K562 (cell line): ENCODE measurements at regions not wholly inside any gene's neighbourhood (a gene's known extent, or its start where the extent isn't known, plus 50 kb on each side); places are given as distances from the start of the nearest gene placed in this dataset.
A peak's percentile ranks its signal among the peaks of the same experiment; 100 is the strongest.

Experiments used
- ATAC-seq: fragments of 200-7000 bp; cut with Tn5 transposase; 3 replicates; pipeline ENCODE4 v1.9.1; 2020; ENCODE audit warnings: moderate library complexity
- BruUV-seq: library from RNA; stranded (reverse); fragments of 400-500 nt; replicated peaks from 2 replicates; lab custom pipeline; 2021; lab: Mats Ljungman, UMichigan
- CTCF ChIA-PET: fragments of 300-600 bp; formaldehyde crosslinking; extraction: SDS; loops from one replicate; lab custom pipeline; 2021; ENCODE audit warnings: low intra/inter-chr PET ratio; lab: Yijun Ruan, JAX
- POLR2A ChIA-PET: fragments of 300-600, 350-650 bp; sonication (Branson Sonifier 250); formaldehyde crosslinking; extraction: SDS; loops from one replicate; lab custom pipeline; 2021; ENCODE audit warnings: antibody characterized with exemption, inconsistent platforms; lab: Yijun Ruan, JAX
- DNase-seq, 4 experiments: peaks; one replicate each; pipeline versions ENCODE4 v3.0.0 to v3.0.0-alpha.2; 2011 to 2018; ENCODE audit warnings: low spot score in 3 of 4, mixed read lengths in 3 of 4; ENCODE audit errors: extremely low read depth in 1 of 4
- FAIRE-seq: peaks from 2 replicates; lab custom pipeline; 2011; peaks lifted over from hg19 to GRCh38; lab: Jason Lieb, UNC
- H2AFZ ChIP-seq: 2 replicates; pipeline ENCODE4 v1.6.0; 2011; ENCODE audit warnings: low read depth, low read length, control low read depth, inconsistent platforms
- H3K27ac ChIP-seq: fragments of 200-600 bp; 3 replicates; pipeline ENCODE4 v1.8.0; 2011; ENCODE audit warnings: low read depth, mild to moderate bottlenecking, control low read depth, inconsistent platforms, low read length, moderate library complexity, mixed read lengths; ENCODE audit errors: extremely low read depth
- H3K27me3 ChIP-seq, 2 experiments: fragments of 300-600 bp in 1 of 2; 2 replicates in 1 of 2; 3 replicates in 1 of 2; pipeline versions ENCODE4 v1.6.0 to v1.8.0; 2011; ENCODE audit warnings: inconsistent platforms in 2 of 2, low read length in 2 of 2, mild to moderate bottlenecking in 1 of 2, mixed read lengths in 1 of 2, moderate library complexity in 1 of 2; ENCODE audit not compliant: control insufficient read depth in 2 of 2, insufficient read depth in 2 of 2
- H3K36me3 ChIP-seq: fragments of 300-600 bp; 3 replicates; pipeline ENCODE4 v1.8.0; 2011; ENCODE audit warnings: mild to moderate bottlenecking, low read length, inconsistent platforms; ENCODE audit not compliant: control insufficient read depth, insufficient read depth
- H3K4me1 ChIP-seq, 2 experiments: fragments of 200-600 bp in 1 of 2; replicated peaks in 1 of 2; 2 replicates in 1 of 2; 3 replicates in 1 of 2; pipeline versions ENCODE4 v1.5.1 to v1.8.0; 2011; ENCODE audit warnings: inconsistent platforms in 2 of 2, low read length in 2 of 2, mild to moderate bottlenecking in 1 of 2, mixed read lengths in 1 of 2, moderate library complexity in 1 of 2; ENCODE audit not compliant: control insufficient read depth in 2 of 2, insufficient read depth in 2 of 2
- H3K4me2 ChIP-seq: 2 replicates; pipeline ENCODE4 v1.6.1; 2011; ENCODE audit warnings: low read length, control low read depth, inconsistent platforms, mixed read lengths; ENCODE audit not compliant: insufficient read depth
- H3K4me3 ChIP-seq: fragments of 200-600 bp; sonication (generic), shearing (Covaris generic); 2 replicates; pipeline ENCODE4 v1.5.1; 2016; ENCODE audit warnings: control low read depth, inconsistent platforms
- H3K79me2 ChIP-seq: fragments of 200-600 bp; 3 replicates; pipeline ENCODE4 v1.8.0; 2011; ENCODE audit warnings: low read length, inconsistent platforms; ENCODE audit not compliant: control insufficient read depth, insufficient read depth
- H3K9ac ChIP-seq, 2 experiments: 2 replicates each; pipeline versions ENCODE4 v1.6.0 to v1.6.1; 2011; ENCODE audit warnings: low read depth in 2 of 2, low read length in 2 of 2, control low read depth in 1 of 2, inconsistent platforms in 1 of 2, mild to moderate bottlenecking in 1 of 2, mixed read lengths in 1 of 2; ENCODE audit not compliant: insufficient read depth in 1 of 2
- H3K9me1 ChIP-seq: one replicate; pipeline ENCODE4 v1.6.0; 2011; ENCODE audit warnings: inconsistent platforms, mild to moderate bottlenecking, low read length, moderate library complexity; ENCODE audit not compliant: control insufficient read depth, insufficient read depth
- H3K9me3 ChIP-seq: replicated peaks from 2 replicates; pipeline ENCODE4 v1.5.1; 2011; ENCODE audit warnings: low read depth, low read length, inconsistent platforms; ENCODE audit not compliant: control insufficient read depth, insufficient read depth
- H4K20me1 ChIP-seq: replicated peaks from 2 replicates; pipeline ENCODE4 v1.6.1; 2011; ENCODE audit warnings: low read length, inconsistent platforms, mixed read lengths; ENCODE audit not compliant: control insufficient read depth, insufficient read depth
- BCOR ChIP-seq: fragments of 450-650 bp; IDR thresholded peaks from 2 replicates; pipeline ENCODE4 v1.6.1; 2016
- CBFA2T3 ChIP-seq: fragments of 450-650 bp; IDR thresholded peaks from 2 replicates; pipeline ENCODE4 v1.6.1; 2017
- IRF2 ChIP-seq: sonication (generic); formaldehyde crosslinking; IDR thresholded peaks from 2 replicates; pipeline ENCODE4 v1.8.1; 2022; ENCODE audit warnings: mild to moderate bottlenecking, missing genetic modification reagents
- LEF1 ChIP-seq: fragments of 450-650 bp; IDR thresholded peaks from 2 replicates; pipeline ENCODE4 v1.6.1; 2016; ENCODE audit warnings: mild to moderate bottlenecking
- PTRF ChIP-seq: fragments of 450-650 bp; IDR thresholded peaks from 2 replicates; pipeline ENCODE4 v1.6.1; 2016; ENCODE audit warnings: mild to moderate bottlenecking, missing genetic modification characterization, missing compliant biosample characterization
- RBM25 ChIP-seq: fragments of 200-400 bp; formaldehyde crosslinking; IDR thresholded peaks from 2 replicates; pipeline ENCODE4 v1.6.1; 2018; ENCODE audit warnings: low read length, low read depth, moderate library complexity; ENCODE audit not compliant: severe bottlenecking
- SRF ChIP-seq, 2 experiments: fragments of 250-450, 450-650 bp in 1 of 2; sonication (Bioruptor Pico) in 1 of 2; sonication (generic) in 1 of 2; formaldehyde crosslinking; IDR thresholded peaks; 2 replicates each; pipeline versions ENCODE4 v1.5.0 to v1.5.1; 2020 to 2022; ENCODE audit warnings: mild to moderate bottlenecking in 1 of 2, missing genetic modification reagents in 1 of 2
- SUPT5H ChIP-seq: fragments of 450-650 bp; IDR thresholded peaks from 2 replicates; pipeline ENCODE4 v1.6.1; 2016
- ZFP36 ChIP-seq: fragments of 150-350 bp; IDR thresholded peaks from 2 replicates; pipeline ENCODE4 v1.6.1; 2018; ENCODE audit warnings: low read length, low read depth; ENCODE audit not compliant: partially characterized antibody
- ZNF134 ChIP-seq: fragments of 250-450 bp; sonication (Bioruptor Pico); conservative IDR thresholded peaks from 2 replicates; pipeline ENCODE4 v1.4.0; 2020
- WGBS: fragments of 100-300 bp; shearing (Covaris generic); methylation state at CpG from one replicate; pipeline ENCODE4 v1.1.6; 2016; ENCODE audit warnings: low coverage, mixed read lengths; ENCODE audit not compliant: insufficient coverage; ENCODE audit errors: missing lambda C conversion rate; 5-methylcytosine and 5-hydroxymethylcytosine counted together
- in situ Hi-C: fragments of 300-500 bp; cut with MboI; formaldehyde crosslinking; loops from 4 replicates; pipeline ENCODE4 v1.15.0; 2018; ENCODE audit warnings: inconsistent platforms, mixed read lengths
- intact Hi-C: fragments of 100-400 bp; cut with micrococcal nuclease; formaldehyde crosslinking; loops from 2 replicates; pipeline ENCODE4 v1.14.2; 2022
- TF ChIP-seq, protein P1 (sequence below): fragments of 450-650 bp; formaldehyde crosslinking; IDR thresholded peaks from 2 replicates; pipeline ENCODE4 v1.4.0; 2020; ENCODE audit warnings: mild to moderate bottlenecking, moderate library complexity
- TF ChIP-seq, protein P2 (sequence below): fragments of 200-800 bp; sonication (Bioruptor generic); IDR thresholded peaks from 2 replicates; pipeline ENCODE4 v1.6.1; 2017; ENCODE audit warnings: missing genetic modification characterization, missing compliant biosample characterization
- TF ChIP-seq, protein P3 (sequence below): fragments of 450-650 bp; IDR thresholded peaks from 2 replicates; pipeline ENCODE4 v1.6.1; 2016; ENCODE audit warnings: low read depth

DNA sequence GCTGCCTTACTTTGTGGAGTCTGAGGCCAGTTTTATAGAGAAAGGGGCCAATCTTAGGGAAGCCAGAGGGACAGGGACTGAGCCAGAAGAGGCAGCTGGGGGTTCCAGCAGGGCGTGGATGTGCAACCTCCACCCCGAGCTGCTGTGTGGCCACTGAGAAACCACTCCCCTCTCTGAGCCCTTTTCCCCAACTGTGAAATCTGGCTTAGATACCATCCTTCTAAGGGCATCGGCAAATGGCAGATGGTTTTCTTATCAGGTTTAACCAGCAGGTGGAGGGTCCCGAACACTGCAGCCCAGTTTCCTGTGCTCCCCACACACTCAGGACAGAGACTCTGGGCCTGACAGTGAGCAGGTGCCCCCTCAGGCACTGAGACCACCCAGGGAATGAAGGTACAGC, 55.8 kb upstream of the SLC6A6 start (continued):
- TF ChIP-seq ZFP36 (peak; percentile 48), CBFA2T3 (peak; percentile 32), RBM25 (peak; percentile 78), ZNF134 (no peak), SRF (CRISPR knock-in tag; IDR thresholded peaks at IDR 0.05) (peak in 1 of 2 experiments; percentile 57; a peak in 1 of 4 replicates), BCOR (0 out of 2 replicates have a peak, but pooled peaks have one; percentile 12), IRF2 (no peak), LEF1 (no peak)
- TF ChIP-seq, protein P1, sequence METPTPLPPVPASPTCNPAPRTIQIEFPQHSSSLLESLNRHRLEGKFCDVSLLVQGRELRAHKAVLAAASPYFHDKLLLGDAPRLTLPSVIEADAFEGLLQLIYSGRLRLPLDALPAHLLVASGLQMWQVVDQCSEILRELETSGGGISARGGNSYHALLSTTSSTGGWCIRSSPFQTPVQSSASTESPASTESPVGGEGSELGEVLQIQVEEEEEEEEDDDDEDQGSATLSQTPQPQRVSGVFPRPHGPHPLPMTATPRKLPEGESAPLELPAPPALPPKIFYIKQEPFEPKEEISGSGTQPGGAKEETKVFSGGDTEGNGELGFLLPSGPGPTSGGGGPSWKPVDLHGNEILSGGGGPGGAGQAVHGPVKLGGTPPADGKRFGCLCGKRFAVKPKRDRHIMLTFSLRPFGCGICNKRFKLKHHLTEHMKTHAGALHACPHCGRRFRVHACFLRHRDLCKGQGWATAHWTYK (CRISPR knock-in tag): no peak
- TF ChIP-seq, protein P2, sequence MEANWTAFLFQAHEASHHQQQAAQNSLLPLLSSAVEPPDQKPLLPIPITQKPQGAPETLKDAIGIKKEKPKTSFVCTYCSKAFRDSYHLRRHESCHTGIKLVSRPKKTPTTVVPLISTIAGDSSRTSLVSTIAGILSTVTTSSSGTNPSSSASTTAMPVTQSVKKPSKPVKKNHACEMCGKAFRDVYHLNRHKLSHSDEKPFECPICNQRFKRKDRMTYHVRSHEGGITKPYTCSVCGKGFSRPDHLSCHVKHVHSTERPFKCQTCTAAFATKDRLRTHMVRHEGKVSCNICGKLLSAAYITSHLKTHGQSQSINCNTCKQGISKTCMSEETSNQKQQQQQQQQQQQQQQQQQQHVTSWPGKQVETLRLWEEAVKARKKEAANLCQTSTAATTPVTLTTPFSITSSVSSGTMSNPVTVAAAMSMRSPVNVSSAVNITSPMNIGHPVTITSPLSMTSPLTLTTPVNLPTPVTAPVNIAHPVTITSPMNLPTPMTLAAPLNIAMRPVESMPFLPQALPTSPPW: no peak

DNA sequence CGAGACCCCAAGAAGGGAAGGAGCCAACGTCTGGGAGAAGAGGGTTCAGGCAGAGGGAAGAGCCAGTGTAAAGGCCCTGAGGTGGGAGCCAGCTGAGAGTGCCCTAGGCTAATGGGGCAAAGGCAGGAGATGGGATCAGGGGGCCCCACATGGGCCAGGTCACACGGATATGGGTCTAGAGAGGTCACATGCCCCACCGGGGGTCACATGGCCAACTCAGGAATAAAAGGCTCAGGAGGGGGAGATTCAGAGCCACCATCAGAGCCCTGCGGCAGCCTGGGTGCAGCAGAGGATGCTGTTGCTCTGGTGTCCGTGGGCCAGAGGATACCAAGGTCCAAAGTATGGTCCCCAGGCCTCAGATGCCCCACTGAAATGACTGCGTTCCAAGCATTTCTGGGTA, 55.3 kb upstream of the SLC6A6 start:
- no peaks in the 10 kb centered on the region for H4K20me1 ChIP-seq
- H3K9ac ChIP-seq: peak overlapping the region in 1 of 2 experiments; percentile 47; a peak in 2 of 4 replicates
- CTCF ChIA-PET: no interaction called here
- no peak overlapping the region for H3K4me3 ChIP-seq
- no TSS peak for BruUV-seq
- intact Hi-C loops: no loop called here
- H3K79me2 ChIP-seq: no peaks in the 10 kb centered on the region
- H3K9me1 ChIP-seq: no peaks in the 10 kb centered on the region
- ATAC-seq (no peak), FAIRE-seq (no peak), DNase-seq (no peak)
- no peaks in the 10 kb centered on the region; a peak in 1 of 5 replicates for H3K27me3 ChIP-seq
- no peaks in the 10 kb centered on the region for H3K36me3 ChIP-seq
- H3K4me2 ChIP-seq: no peak overlapping the region
- POLR2A ChIA-PET: interaction anchor here (0.9 kb wide), 1 partner anchor 36 kb away, joined by 3 read pairs; no protein-coding TSS in a partner anchor
- in situ Hi-C loops: no loop called here
- H2AFZ ChIP-seq: no peak overlapping the region
- 37% methylated on average over 7 of the region's 7 CpGs for WGBS
- H3K4me1 ChIP-seq: peaks cover 8 to 17% of the 10 kb centered on the region in 2 experiments
- H3K27ac ChIP-seq: no peak overlapping the region
- H3K9me3 ChIP-seq: no peaks in the 10 kb centered on the region
- no peak for TF ChIP-seq SUPT5H
- TF ChIP-seq PTRF (tag): no peak
- TF ChIP-seq, protein P3, sequence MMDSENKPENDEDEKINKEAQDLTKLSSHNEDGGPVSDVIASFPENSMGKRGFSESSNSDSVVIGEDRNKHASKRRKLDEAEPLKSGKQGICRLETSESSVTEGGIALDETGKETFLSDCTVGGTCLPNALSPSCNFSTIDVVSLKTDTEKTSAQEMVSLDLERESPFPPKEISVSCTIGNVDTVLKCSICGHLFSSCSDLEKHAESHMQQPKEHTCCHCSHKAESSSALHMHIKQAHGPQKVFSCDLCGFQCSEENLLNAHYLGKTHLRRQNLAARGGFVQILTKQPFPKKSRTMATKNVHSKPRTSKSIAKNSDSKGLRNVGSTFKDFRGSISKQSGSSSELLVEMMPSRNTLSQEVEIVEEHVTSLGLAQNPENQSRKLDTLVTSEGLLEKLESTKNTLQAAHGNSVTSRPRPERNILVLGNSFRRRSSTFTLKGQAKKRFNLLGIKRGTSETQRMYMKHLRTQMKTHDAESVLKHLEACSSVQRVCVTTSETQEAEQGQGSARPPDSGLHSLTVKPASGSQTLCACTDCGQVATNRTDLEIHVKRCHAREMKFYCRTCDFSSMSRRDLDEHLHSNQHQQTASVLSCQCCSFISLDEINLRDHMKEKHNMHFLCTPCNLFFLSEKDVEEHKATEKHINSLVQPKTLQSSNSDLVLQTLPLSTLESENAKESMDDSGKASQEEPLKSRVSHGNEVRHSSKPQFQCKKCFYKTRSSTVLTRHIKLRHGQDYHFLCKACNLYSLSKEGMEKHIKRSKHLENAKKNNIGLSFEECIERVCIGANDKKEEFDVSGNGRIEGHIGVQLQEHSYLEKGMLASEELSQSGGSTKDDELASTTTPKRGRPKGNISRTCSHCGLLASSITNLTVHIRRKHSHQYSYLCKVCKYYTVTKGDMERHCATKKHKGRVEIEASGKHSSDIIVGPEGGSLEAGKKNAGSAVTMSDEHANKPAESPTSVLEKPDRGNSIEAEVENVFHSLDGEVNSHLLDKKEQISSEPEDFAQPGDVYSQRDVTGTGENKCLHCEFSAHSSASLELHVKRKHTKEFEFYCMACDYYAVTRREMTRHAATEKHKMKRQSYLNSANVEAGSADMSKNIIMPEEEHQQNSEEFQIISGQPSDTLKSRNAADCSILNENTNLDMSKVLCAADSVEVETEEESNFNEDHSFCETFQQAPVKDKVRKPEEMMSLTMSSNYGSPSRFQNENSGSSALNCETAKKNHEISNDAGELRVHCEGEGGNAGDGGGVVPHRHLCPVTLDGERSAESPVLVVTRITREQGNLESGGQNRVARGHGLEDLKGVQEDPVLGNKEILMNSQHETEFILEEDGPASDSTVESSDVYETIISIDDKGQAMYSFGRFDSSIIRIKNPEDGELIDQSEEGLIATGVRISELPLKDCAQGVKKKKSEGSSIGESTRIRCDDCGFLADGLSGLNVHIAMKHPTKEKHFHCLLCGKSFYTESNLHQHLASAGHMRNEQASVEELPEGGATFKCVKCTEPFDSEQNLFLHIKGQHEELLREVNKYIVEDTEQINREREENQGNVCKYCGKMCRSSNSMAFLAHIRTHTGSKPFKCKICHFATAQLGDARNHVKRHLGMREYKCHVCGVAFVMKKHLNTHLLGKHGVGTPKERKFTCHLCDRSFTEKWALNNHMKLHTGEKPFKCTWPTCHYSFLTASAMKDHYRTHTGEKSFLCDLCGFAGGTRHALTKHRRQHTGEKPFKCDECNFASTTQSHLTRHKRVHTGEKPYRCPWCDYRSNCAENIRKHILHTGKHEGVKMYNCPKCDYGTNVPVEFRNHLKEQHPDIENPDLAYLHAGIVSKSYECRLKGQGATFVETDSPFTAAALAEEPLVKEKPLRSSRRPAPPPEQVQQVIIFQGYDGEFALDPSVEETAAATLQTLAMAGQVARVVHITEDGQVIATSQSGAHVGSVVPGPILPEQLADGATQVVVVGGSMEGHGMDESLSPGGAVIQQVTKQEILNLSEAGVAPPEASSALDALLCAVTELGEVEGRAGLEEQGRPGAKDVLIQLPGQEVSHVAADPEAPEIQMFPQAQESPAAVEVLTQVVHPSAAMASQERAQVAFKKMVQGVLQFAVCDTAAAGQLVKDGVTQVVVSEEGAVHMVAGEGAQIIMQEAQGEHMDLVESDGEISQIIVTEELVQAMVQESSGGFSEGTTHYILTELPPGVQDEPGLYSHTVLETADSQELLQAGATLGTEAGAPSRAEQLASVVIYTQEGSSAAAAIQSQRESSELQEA: no peak
